Stimulated activated CD4-positive, alpha-beta T cell treated with anti-CD3 and anti-CD28 coated beads, Interleukin-15, amount 100 ng/mL, for 48 hours (primary cell): ENCODE measurements at regions not wholly inside any gene's neighbourhood (a gene's known extent, or its start where the extent isn't known, plus 50 kb on each side); places are given as distances from the start of the nearest gene placed in this dataset.
"Not testable (repeated sequence)": the region's sequence is repeated elsewhere in the genome, so short reads cannot be mapped to it uniquely, and the experiment has no call there.

ENCODE experiments used
- DNase-seq, 2 donors: peaks; one replicate each; pipeline ENCODE4 v3.0.0-alpha.2; 2020; ENCODE audit warnings: low read depth in 2 of 2

DNA sequence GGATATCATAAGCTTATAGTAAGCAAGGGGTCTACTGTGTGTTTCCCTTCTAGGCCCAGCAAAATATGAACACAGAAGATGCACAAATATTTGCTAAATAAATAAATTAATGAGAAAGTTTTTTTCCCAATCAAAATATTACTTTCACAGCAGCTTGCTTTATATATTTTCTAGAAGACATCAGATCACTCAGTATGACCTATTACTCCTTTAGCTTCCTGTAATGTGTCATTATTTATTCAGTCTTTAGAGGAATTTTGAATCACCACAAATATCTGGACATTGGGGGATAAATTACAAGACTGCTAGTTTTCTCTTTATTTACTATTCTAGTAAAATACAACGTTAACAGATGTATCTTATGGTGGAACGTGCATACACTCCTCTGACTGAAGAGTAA lies 765.8 kb upstream of the POM121L12 start:
- no peak for DNase-seq

DNA sequence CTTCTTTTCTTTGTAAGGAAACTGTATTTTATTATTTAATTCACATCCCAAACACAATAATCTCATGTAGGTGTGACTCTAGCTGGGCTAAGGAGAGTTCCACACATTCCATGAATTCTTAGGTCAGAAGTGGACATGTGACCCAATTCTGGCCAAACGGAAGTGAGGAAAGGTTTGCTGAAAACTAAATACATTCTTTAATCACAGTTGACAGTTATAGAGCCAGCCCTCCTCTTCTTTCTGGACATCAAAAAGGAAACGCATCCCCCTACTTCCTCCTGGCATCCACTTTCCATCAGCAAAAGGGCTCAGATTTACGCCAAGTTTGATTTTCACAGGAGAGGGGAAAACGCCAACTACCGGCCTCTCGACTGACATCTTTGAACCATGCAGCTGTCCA lies 774.4 kb upstream of the POM121L12 start:
- DNase-seq = no peak

DNA sequence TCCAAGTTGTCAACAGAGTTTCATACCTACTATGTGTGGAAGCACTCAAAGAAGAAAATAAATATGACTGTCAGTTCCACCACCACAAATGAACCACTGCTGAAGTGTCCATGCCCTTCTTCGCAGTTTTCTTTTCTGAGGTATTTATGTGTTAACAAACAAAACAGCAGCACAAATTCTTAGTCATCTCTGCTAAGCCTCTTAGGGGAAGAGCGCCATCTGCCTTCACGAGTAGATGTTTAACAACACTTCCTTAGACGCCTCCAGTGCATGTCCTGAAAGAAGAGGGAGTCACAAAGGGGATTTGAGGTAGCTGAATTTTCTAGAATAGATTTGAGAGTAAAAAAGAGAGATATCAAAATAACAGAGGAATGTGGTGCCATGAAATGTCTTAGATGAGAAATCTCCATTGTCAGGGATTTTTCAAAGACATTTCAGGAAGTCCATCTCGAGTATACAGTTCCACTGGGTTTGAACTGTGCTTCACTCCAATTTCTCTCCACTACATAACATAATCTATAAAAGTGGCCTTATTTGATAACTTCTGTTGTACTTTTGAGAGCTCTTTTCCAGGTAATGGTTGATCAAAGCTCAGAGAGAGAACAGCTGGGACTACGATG lies 775.3 kb upstream of the POM121L12 start:
- no peak for DNase-seq

DNA sequence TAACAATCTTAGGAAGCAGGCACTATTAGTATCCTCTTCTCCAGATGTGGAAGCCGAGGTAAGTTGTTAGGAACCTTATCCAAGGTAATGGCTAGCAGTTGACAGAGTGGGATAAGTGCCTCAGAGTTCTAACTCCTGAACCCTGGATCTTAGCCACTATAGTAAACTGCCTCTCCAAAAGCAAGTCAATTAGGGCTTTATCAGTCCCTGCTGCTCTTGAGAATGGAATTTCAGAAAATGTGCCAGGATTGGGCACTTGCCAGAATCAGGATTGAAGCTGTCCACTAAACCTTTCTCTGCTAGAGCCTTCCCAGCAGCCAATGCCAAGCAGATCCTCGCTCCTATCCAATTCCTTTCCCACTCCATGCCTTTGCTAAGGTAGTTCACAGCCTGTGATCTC lies 777.5 kb upstream of the POM121L12 start:
- DNase-seq = no peak

DNA sequence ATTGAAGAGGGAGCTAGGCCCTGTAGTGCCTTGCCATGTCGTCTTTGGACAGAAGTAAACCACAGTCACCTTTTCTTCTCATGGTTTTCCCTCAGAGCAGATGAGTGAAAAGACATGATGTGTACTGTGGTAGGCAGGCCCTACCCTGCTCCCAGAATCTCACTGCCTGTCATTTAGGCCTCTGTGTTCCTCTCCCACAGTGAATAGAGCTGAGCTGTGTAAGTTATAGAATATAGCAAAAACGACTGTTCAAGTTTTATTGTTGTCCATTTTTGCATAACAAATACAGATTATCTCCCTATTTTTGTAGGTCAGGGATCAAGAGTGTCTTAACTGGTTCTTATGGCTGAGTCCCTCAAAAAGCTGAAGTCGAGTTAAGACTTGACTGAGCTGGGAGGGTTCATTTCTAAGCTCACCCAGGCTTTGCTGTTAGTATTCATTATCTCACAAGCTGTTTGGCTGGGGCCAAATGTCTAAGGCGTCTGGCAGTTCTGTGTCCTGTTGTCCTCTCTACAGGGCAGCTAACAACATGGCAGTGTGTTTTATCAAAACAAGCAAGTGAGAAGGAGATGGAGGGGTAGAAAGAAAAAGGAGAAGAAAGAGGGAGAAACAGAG lies 780.9 kb upstream of the POM121L12 start:
- DNase-seq = no peak

DNA sequence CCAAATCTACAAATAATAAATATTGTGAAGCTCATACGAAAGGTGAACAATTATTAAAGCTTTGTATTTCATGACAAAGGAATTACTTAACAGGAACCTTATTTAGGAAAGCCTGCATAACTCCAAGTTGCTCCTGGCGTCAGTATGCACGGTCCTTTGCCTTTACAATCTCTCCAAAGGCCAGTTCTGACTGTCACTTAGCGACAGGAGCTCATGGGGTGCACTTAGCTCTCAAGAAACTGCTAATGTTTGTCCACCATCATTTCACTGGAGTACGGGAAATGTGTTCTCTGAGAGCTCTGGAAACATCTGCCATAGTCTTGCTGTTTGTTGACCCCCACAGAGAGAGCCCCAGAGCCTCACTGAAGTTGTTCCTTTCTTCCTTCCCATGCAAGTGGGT lies 781.5 kb upstream of the POM121L12 start:
- no peak for DNase-seq

DNA sequence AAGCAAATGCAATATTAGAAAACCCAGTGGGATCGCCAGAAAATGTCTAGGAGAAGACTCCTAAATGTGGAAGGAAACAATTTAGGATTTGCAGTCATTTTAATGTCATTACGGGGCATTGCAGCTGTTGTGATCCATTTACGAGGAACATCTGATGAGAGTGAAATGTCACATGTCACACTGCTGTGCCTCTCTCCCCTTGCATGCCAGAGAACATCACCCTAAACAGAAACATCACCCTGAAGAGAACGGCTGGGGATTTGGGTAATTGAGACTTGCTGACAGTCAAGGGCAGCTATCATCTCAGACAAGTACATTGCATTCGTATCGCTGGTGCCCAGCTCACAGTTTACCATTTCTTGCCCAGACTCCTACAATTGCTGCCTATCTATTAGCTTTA lies 785.7 kb upstream of the POM121L12 start:
- DNase-seq = no peak

DNA sequence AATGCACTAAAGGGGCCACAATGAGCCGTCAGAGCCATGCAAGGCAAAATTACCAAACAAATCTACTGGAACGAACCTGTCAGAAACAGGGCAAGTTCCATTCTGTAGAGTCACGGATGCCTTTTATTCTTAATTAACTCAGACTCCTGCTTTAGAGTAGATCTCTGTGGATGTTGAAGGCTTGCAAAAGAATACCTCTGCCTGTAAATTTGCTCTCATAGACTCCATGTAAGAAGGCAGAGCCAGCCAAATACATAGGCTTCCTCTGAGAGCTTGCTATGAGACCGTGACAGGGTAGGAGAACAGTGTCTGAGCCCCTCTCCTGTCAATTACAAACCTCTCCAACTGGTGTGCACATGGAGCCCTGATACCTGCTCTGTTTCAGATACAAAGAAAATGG lies 787.9 kb upstream of the POM121L12 start:
- no peak for DNase-seq

DNA sequence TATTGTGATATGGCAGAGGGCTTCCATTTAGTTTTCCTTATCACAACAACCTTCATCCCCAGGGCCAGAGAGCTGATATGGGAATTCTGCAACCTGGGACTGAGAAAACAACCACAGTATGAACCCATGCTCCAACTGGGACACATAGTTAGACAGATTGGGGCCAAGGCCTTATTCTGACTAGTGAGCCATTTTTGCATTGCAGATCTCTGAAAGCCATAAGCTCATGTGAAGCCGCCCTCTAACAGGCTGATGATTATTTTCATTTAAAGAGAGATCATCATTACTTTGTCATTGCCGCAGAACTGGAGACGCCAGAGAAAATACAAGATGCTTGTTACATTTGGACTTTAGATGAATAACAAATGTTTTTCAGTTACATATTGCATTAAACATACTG lies 791.7 kb upstream of the POM121L12 start:
- no peak for DNase-seq

DNA sequence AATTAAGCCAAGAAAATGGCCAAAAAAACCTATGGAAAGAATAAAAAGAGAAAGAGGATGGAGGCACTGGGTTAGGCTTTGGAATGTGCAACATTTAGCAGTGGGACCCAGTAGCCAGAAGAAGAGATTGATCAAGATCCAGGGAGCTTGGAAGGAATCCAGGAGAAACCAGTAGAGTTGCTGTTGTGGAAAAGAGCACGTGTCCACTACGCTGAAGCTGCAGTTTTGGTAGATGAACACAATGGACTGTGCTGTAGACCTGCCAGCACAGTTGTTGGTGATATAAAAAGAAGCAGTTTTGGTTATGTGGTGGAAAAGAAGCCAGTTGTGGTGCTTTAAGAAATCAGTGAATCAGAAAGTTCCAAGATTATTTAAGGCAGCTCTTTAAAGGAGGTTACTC lies 802.2 kb upstream of the POM121L12 start:
- no peak for DNase-seq

DNA sequence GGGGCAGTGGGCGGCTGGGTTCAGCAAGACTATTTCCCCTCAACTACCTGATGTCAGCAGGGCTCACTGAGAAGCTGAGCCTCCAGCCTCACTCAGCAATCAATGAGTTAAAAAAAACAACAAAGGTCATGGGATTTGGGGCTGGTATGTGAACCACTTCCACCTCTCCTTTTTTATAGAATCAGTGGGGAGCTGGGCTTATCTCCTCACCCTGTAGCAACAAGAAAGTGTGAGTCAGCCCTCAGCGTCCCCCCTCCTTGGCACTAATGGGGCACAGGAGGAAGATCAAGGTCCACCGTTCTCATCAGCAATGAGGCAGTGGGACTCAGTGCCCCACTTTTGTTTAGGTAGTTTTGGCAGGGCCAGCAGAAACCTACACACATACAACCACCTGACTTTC lies 823.5 kb upstream of the POM121L12 start:
- DNase-seq = no peak

DNA sequence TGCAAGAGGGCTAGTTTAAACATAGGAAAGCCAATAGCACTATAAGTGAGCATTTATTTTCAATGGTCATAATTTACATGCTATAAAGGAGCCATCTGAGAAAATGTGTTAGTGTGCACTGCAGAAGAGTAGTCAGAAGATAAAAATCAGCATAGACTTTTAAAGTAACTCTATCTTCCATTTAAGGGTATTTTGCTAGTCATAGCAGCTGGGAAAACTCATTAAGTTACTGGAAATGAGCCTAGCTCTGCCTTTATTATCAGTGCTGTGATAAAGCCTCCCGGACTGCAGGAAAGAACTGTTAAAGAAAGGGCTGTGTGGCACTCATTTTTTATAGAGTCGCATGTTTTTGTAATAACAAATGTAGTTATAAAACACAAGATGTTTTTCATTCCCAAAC lies 825.8 kb upstream of the POM121L12 start:
- no peak for DNase-seq

DNA sequence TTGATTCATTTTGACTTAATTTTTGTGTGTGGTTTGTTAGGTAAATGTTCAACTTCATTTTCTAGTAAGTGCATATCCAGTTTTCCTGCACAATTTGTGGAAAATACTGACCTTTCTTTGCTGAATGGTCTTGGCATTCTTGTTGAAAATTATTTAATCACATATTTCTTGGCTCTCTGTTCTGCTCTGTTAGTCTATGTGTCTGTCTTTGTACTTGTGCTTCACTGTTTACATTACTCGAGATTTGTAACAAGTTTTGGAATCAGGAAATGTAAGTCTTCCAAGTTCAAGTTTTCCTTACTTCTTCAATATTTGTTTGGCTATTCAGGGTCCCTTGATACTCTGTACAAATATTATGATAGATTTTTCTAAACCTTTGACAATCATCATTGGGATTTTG lies 838.2 kb upstream of the POM121L12 start:
- DNase-seq = no peak

DNA sequence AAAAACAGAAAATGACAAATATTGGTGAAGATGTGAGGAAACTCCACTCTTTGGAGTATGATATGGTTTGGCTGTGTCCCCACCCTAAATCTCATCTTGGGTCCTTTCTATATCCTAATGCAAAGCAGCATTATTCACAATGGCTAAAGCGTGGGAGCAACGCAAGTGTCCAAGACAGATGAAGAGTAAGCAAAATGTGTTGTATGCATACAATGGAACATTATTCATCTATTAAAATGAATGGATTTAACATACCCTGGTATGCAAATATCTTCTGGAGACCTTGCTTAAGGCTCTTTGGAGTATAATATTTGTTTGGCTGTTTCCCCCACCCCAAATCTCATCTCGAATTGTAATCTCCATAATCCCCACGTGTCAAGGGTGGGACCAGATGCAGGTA lies 839.8 kb upstream of the POM121L12 start:
- no peak for DNase-seq

DNA sequence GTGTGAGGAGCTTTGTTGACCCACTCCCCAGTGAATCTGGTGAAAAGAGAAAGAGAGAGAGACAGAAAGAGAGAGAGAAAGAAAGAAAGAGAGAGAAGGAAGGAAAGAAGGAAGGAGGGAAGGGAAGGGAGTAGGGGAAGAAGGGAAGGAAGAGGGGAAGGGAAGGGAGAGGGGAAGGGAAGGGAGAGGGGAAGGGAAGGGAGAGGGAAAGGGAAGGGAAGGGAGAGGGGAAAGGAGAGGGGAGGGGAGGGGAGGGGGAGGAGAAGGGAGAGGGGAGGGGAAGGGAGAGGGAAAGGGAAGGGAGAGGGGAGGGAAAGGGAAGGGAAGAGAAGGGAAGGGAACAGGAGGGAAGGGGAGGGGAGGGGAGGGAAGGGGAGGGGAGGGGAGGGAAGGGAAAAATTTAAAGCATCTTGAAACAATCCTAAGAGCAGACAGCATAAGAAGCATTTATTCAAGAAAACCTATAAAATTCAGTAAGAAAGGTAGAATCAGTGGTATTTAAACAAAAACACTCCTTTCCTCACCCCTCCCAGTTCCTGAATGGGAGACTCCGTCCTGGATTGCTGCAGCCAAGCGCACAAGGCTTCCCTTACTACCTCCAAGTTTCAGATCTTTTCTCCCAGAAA lies 846.2 kb upstream of the POM121L12 start:
- no peak for DNase-seq

DNA sequence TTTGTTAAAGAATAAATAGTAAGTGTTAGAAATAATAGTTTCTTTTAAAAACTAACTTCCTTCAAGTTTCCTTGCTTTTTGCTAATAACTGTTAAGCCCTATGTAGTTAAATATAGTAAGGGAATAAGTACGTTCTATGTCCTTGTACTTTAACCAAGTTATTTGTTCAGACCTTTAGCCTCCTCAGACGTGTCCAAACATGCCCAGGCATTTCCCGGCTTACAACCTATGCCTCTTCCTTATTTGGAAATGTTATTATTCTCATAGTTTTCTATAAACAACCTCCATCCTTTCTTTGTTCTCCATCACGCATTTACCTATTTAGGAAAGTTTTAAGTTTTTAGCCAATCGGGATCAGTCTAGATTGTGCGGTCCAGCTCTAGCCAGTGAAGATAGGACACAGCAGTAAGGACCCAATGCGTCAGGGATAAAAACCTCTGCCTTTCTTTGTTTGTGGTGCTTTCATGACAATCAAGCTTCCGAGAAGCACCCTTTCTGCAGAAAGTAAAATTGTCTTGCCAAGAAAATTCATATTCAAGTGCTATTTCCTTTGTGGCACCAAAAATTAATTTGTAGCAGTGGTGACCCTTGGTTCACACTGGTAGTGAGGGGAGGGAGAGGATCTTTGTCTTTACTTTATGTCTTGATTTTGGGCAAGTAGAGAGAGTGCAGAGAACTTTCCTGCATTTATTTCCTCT lies 851.3 kb upstream of the POM121L12 start:
- no peak for DNase-seq

DNA sequence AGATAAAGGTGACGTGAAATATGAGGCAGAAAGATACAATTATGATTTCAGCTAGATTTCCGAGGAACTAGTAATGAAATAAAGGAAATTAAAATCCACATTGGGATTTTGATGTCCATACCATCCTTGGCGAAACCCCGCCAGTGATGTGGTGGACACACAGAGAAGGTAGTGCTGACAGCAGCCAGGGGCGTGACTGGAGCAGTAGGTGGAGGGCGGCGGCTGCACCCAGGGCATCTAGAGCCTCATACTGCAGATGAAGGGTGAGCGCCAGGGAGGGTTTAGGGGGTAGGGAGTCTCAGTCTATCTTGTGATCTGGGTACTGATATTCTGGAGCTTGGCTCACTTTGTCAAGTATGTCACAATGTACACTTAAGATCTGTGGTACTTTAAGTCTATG lies 855.5 kb upstream of the POM121L12 start:
- DNase-seq = no peak

DNA sequence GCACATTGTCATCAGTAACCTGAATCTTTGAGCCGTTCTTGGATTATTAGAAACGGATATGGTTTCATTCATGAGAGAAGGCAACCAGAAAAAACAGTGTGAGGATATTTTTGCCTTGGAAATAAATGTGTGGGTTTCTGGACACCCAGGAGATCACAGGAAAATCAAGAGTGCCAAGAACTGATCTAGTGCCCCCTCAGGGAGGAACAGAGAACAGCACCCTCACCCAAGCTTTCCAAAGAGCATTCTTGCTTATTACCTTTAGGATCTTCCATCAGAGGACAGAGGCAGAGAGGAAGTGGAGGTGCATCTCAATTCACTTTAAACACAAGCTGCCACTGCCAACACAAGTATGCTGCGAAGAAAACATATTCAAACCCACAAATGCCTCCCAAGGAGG lies 851.5 kb upstream of the COBL start:
- no peak for DNase-seq

DNA sequence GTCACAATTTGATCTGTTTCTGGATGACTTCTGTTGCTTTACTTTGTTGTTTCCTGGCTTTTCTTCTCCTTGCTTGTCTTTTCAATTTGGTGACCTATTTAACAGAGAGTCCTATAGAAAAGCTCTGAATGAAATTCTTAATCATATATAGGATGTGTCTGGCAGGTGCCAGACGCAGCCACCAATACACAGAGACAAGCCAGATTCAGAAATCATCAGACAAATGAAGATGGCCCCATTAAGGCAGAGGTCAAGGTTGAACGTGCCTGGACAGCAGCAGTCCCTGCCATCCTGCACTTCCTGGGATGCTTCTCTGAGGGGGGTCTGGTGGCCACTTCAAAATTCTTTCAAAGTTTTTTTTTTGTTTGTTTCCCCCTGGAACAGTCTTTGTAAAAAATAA lies 846.7 kb upstream of the COBL start:
- no peak for DNase-seq

DNA sequence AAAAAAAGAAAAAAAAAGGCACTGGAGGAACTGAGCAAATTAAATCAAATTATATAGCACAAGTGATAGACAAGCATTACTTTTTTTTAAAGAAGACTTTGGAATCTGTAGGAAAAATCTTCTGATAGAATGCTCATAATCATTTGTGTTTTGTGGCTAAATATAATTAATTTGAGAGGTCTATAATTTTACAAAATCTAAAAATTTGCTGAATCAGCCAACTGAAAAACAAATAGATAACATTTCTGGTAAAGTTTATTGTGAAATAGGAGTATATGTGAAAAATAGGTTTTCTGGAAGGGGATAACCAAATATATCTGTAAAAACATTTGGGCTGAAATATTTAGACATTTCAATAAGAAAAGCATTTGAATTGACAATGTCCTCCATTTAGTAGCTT lies 844.9 kb upstream of the COBL start:
- DNase-seq = no peak

DNA sequence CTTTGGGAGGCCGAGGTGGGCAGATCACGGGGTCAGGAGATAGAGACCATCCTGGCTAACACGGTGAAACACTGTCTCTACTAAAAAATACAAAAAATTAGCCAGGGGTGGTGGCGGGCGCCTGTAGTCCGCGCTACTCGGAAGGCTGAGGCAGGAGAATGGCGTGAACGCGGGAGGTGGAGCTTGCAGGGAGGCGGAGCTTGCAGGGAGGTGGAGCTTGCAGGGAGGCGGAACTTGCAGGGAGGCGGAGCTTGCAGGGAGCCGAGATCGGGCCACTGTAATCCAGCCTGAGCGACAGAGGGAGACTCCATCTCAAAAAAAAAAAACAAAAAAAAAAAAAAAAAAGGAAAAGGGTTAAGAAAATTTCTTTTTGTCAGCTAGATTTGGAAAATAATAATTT lies 842.8 kb upstream of the COBL start:
- not testable (repeated sequence) for DNase-seq

DNA sequence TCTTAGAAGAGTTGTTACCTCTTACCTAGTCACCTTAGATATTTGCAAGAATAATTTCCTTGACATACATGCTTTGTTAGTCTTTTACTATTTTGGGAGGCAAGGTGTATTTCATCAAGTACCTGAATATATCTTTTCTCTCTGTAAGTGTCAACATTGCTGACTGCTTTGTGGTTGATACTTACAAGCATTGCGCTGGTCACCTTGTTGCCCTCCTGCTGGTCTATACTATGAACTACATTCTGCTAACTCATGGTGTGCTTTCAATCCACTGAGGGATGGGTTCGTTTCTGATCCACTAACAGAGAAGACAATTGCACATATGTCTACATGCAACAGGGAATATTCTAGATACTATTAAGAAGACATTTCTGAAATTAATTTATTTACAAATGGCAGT lies 837.8 kb upstream of the COBL start:
- DNase-seq = no peak

DNA sequence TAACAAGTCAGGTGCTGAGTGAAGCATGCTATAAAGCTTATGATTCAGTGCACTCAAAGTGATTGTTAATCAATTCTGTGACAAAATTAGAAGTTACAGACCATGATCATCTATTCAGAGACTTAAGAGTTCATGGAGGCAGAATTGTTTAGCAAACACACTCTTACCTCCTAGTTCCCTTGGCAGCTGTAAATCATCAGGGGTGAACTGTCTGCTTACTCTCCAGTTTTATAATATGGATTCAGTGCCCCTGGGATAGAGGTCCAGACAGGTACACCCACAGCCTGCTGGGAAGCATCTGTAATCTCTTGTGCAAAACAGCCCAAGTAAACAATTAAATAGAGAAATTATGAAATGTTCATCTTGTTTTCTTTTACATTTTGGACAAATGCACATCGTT lies 835.0 kb upstream of the COBL start:
- DNase-seq = no peak
